Cardiac fibroblast (primary cell): ENCODE measurements at regions not wholly inside any gene's neighbourhood (a gene's known extent, or its start where the extent isn't known, plus 50 kb on each side); places are given as distances from the start of the nearest gene placed in this dataset.

Source experiments
- DNase-seq, 2 donors: peaks; one replicate each; pipeline versions ENCODE4 v3.0.0 to v3.0.0-alpha.2; 2010; ENCODE audit warnings: low read depth in 2 of 2
- H3K4me3 ChIP-seq, 2 donors: replicated peaks in 1 of 2; 1 replicate in 1 of 2; 2 replicates in 1 of 2; pipeline ENCODE4 v1.5.1; 2011; ENCODE audit warnings: low read depth in 2 of 2, low read length in 2 of 2, mild to moderate bottlenecking in 2 of 2, moderate library complexity in 1 of 2
- TF ChIP-seq, protein P1 (sequence below): IDR thresholded peaks from one replicate; pipeline ENCODE4 v1.5.1; 2011; ENCODE audit warnings: low read depth, mild to moderate bottlenecking, low read length, inconsistent platforms

DNA sequence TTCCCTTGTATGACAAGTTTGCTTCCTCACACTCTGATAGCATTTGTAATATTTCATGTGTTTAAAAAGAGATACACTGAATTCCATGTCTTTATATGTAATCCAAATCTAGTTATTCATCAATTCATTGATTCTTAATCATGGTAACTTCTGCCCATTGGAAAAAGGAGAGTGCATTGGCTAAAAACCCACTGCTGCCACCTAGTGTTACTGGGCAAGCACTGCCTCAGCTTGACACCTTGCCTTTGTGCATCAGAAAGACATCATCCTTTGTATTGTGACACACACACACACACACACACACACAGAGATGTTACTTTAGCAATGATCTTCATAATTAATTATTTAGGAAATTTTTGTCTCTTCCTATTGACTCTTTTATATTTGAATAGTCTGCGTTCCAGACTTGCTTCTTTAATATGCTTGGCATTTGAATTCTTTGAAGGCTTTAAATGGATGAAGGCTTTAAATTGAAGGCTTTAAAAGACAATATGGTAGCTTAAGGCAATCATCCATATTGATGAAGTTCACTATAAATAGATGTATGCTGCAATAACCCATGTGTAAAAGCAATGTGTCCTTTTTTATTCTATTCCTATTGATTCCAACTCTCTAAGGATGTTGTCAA lies 414.2 kb upstream of the CHST9 start:
- TF ChIP-seq, protein P1, sequence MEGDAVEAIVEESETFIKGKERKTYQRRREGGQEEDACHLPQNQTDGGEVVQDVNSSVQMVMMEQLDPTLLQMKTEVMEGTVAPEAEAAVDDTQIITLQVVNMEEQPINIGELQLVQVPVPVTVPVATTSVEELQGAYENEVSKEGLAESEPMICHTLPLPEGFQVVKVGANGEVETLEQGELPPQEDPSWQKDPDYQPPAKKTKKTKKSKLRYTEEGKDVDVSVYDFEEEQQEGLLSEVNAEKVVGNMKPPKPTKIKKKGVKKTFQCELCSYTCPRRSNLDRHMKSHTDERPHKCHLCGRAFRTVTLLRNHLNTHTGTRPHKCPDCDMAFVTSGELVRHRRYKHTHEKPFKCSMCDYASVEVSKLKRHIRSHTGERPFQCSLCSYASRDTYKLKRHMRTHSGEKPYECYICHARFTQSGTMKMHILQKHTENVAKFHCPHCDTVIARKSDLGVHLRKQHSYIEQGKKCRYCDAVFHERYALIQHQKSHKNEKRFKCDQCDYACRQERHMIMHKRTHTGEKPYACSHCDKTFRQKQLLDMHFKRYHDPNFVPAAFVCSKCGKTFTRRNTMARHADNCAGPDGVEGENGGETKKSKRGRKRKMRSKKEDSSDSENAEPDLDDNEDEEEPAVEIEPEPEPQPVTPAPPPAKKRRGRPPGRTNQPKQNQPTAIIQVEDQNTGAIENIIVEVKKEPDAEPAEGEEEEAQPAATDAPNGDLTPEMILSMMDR, result peak; percentile 96
- DNase-seq, result peak; percentile 56 to 61
- no peak overlapping the region for H3K4me3 ChIP-seq

DNA sequence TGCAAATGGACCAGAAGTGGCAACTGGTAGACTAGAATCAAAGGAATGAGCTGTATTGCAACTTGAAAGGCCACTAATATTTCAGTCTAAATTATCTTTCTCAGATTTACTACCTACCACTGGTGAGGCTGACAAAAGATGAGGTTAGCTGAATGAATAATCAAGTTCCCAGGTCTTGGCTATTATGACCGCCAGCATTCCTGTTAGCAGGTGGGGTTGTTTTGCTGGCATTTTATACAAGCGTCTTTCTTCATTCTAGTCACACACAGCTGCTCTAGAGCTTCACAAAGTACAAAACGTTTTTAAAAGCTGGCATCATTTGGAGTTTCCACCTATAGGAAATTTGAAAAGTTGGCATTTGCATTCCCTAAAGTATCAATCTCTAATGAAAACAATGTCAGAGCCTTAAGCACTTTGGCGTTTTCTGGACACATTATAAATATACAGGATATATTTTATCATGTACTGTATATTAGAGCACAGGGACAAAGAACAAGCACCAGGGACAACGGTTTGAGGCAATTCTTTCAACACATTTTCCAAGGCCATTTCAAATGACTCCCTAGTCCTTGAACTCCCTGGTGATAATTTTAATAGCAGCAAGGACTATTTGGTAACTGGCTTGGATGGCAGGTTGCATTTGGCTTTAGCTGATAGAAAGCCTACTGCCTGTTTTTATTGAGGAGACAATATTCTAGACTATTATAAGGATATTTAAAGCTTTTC lies 410.2 kb upstream of the CHST9 start:
- H3K4me3 ChIP-seq, result no peak overlapping the region
- TF ChIP-seq, protein P1, result no peak
- DNase-seq, result no peak

DNA sequence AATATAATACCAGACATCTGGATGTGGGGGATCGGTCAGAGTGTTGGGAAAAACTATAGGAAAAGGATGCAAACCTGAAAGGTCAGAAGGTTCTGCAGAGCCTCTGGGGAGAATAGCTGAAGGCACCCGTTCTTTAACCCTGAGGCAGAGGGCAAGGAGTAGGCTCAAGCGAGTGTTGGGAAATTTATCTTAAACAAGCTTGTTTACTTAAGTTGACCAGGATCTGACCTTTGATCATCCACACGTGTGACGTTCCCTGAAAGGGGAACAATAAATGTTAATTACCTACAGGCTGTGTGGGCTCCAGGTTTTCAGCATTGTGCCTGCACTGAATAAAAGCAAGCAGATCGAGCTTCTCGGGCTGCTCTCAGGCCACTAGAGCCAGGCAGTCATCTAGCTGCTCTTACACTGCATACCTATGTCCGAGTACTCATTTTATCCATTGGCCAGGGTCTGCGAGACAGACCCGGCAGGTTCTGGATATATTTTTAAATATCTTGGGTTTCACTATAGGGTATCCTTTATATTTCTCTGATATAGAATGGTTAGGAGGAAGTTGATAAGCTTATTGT lies 400.6 kb upstream of the CHST9 start:
- no peak overlapping the region for H3K4me3 ChIP-seq
- TF ChIP-seq, protein P1, result no peak
- DNase-seq, result no peak

DNA sequence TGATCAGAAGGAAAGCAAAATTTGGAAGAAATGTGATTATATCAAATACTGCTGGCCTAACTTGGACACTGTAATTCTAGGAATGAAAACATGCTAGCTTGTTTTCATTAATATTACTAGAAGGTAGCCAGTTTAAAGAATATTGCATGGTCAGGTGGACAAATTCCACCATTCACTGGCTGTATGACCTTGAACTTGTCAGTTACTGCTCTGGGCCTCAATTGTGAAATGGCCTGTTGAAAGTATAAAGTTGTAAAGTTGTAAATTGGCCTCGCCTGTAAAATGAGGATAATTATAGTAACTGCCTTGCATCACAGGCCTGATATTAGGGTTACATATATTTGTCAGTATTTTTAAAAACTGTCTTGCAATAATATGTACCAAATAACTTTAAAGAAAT lies 398.4 kb upstream of the CHST9 start:
- DNase-seq, result no peak
- TF ChIP-seq, protein P1, result no peak
- no peak overlapping the region for H3K4me3 ChIP-seq

- no peak overlapping the region for H3K4me3 ChIP-seq
- peak; percentile 30 to 43 for DNase-seq
- TF ChIP-seq, protein P1, result no peak
Measured at GRCh38 chr18:27582760-27583412, 397.8 kb upstream of the CHST9 start.

GRCh38 chr18:27581296-27581904 lies 396.3 kb upstream of the CHST9 start:
- peak in 1 of 2 donors; percentile 25 for DNase-seq
- no peak overlapping the region for H3K4me3 ChIP-seq

More at GRCh38 chr18:27581296-27581904, 396.3 kb upstream of the CHST9 start:
- TF ChIP-seq, protein P1, result no peak
